T-helper 1 cell treated with Interleukin-12 subunit alpha and Interleukin-12 subunit beta and Interleukin-4 antibody, amounts not matched to agents 30 μg/mL and 1 μg/mL, for 36 hours (primary cell): ENCODE measurements at regions not wholly inside any gene's neighbourhood (a gene's known extent, or its start where the extent isn't known, plus 50 kb on each side); places are given as distances from the start of the nearest gene placed in this dataset.

ENCODE experiments used
- H3K27ac Mint-ChIP-seq: one replicate; pipeline ENCODE4 v1.8.0; 2021; ENCODE audit warnings: mild to moderate bottlenecking, mixed read lengths
- H3K27me3 Mint-ChIP-seq: one replicate; pipeline ENCODE4 v1.8.0; 2021; ENCODE audit warnings: low read depth, mixed read lengths
- H3K36me3 Mint-ChIP-seq: one replicate; pipeline ENCODE4 v1.8.0; 2021; ENCODE audit warnings: low read depth, mixed read lengths
- H3K4me1 Mint-ChIP-seq: one replicate; pipeline ENCODE4 v1.8.0; 2021; ENCODE audit warnings: low read depth, mixed read lengths
- H3K4me3 Mint-ChIP-seq: one replicate; pipeline ENCODE4 v1.8.0; 2021; ENCODE audit warnings: mild to moderate bottlenecking, moderate library complexity, mixed read lengths
- H3K9me3 Mint-ChIP-seq: one replicate; pipeline ENCODE4 v1.8.0; 2021; ENCODE audit warnings: mixed read lengths

GRCh38 chr5:143495110-143495509 lies 91.6 kb upstream of the NR3C1 start:
- H3K4me1 Mint-ChIP-seq = no peaks in the 10 kb centered on the region
- no peaks in the 10 kb centered on the region for H3K36me3 Mint-ChIP-seq
- no peak overlapping the region for H3K4me3 Mint-ChIP-seq
- H3K27ac Mint-ChIP-seq = no peak overlapping the region
- no peaks in the 10 kb centered on the region for H3K9me3 Mint-ChIP-seq
- H3K27me3 Mint-ChIP-seq = no peaks in the 10 kb centered on the region

GRCh38 chr5:143494595-143494994 lies 91.1 kb upstream of the NR3C1 start:
- H3K4me1 Mint-ChIP-seq = no peaks in the 10 kb centered on the region
- no peak overlapping the region for H3K4me3 Mint-ChIP-seq
- H3K36me3 Mint-ChIP-seq = no peaks in the 10 kb centered on the region
- H3K27me3 Mint-ChIP-seq = no peaks in the 10 kb centered on the region
- H3K9me3 Mint-ChIP-seq = no peaks in the 10 kb centered on the region
- H3K27ac Mint-ChIP-seq = no peak overlapping the region

GRCh38 chr5:143494162-143494561 lies 90.7 kb upstream of the NR3C1 start:
- Mint-ChIP-seq H3K9me3 (no peaks in the 10 kb centered on the region), H3K4me3 (no peak overlapping the region), H3K27me3 (no peaks in the 10 kb centered on the region), H3K4me1 (no peaks in the 10 kb centered on the region), H3K27ac (no peak overlapping the region), H3K36me3 (no peaks in the 10 kb centered on the region)

- Mint-ChIP-seq H3K4me1 (no peaks in the 10 kb centered on the region), H3K4me3 (no peak overlapping the region), H3K27ac (no peak overlapping the region), H3K36me3 (no peaks in the 10 kb centered on the region), H3K27me3 (no peaks in the 10 kb centered on the region), H3K9me3 (no peaks in the 10 kb centered on the region)
Measured at GRCh38 chr5:143492783-143493182, 89.3 kb upstream of the NR3C1 start.

- no peaks in the 10 kb centered on the region for H3K27me3 Mint-ChIP-seq
- no peak overlapping the region for H3K27ac Mint-ChIP-seq
- H3K4me1 Mint-ChIP-seq = no peaks in the 10 kb centered on the region
- no peak overlapping the region for H3K4me3 Mint-ChIP-seq
- H3K9me3 Mint-ChIP-seq = no peaks in the 10 kb centered on the region
- H3K36me3 Mint-ChIP-seq = no peaks in the 10 kb centered on the region
Measured at GRCh38 chr5:143491646-143492045, 88.2 kb upstream of the NR3C1 start.

- H3K4me3 Mint-ChIP-seq = no peak overlapping the region
- peaks cover 6% of the 10 kb centered on the region for H3K9me3 Mint-ChIP-seq
- H3K27me3 Mint-ChIP-seq = no peaks in the 10 kb centered on the region
- no peaks in the 10 kb centered on the region for H3K36me3 Mint-ChIP-seq
- no peak overlapping the region for H3K27ac Mint-ChIP-seq
- no peaks in the 10 kb centered on the region for H3K4me1 Mint-ChIP-seq
Measured at GRCh38 chr5:143488381-143488780, 84.9 kb upstream of the NR3C1 start.

- H3K27me3 Mint-ChIP-seq = no peaks in the 10 kb centered on the region
- H3K27ac Mint-ChIP-seq = no peak overlapping the region
- H3K4me3 Mint-ChIP-seq = no peak overlapping the region
- H3K36me3 Mint-ChIP-seq = no peaks in the 10 kb centered on the region
- peaks cover 8% of the 10 kb centered on the region for H3K9me3 Mint-ChIP-seq
- no peaks in the 10 kb centered on the region for H3K4me1 Mint-ChIP-seq
Measured at GRCh38 chr5:143484601-143485000, 81.1 kb upstream of the NR3C1 start.

GRCh38 chr5:143481697-143482531 lies 78.4 kb upstream of the NR3C1 start:
- no peaks in the 10 kb centered on the region for H3K36me3 Mint-ChIP-seq
- no peak overlapping the region for H3K27ac Mint-ChIP-seq
- peaks cover 8% of the 10 kb centered on the region for H3K9me3 Mint-ChIP-seq
- no peaks in the 10 kb centered on the region for H3K4me1 Mint-ChIP-seq
- H3K27me3 Mint-ChIP-seq = no peaks in the 10 kb centered on the region
- H3K4me3 Mint-ChIP-seq = no peak overlapping the region

- no peak overlapping the region for H3K27ac Mint-ChIP-seq
- no peak overlapping the region for H3K4me3 Mint-ChIP-seq
- no peaks in the 10 kb centered on the region for H3K36me3 Mint-ChIP-seq
- peaks cover 3% of the 10 kb centered on the region for H3K9me3 Mint-ChIP-seq
- H3K4me1 Mint-ChIP-seq = no peaks in the 10 kb centered on the region
- H3K27me3 Mint-ChIP-seq = no peaks in the 10 kb centered on the region
Measured at GRCh38 chr5:143480001-143480400, 76.5 kb upstream of the NR3C1 start.

GRCh38 chr5:143479394-143479793 lies 75.9 kb upstream of the NR3C1 start:
- no peaks in the 10 kb centered on the region for H3K36me3 Mint-ChIP-seq
- no peak overlapping the region for H3K27ac Mint-ChIP-seq
- H3K9me3 Mint-ChIP-seq = peaks cover 3% of the 10 kb centered on the region
- no peaks in the 10 kb centered on the region for H3K27me3 Mint-ChIP-seq
- H3K4me1 Mint-ChIP-seq = no peaks in the 10 kb centered on the region
- no peak overlapping the region for H3K4me3 Mint-ChIP-seq

- Mint-ChIP-seq H3K27me3 (no peaks in the 10 kb centered on the region), H3K9me3 (no peaks in the 10 kb centered on the region), H3K4me3 (no peak overlapping the region), H3K27ac (no peak overlapping the region), H3K36me3 (no peaks in the 10 kb centered on the region), H3K4me1 (no peaks in the 10 kb centered on the region)
Measured at GRCh38 chr5:143476601-143477211, 73.2 kb upstream of the NR3C1 start.

- Mint-ChIP-seq H3K36me3 (no peaks in the 10 kb centered on the region), H3K4me1 (no peaks in the 10 kb centered on the region), H3K9me3 (no peaks in the 10 kb centered on the region), H3K4me3 (no peak overlapping the region), H3K27me3 (peaks cover 3% of the 10 kb centered on the region), H3K27ac (no peak overlapping the region)
Measured at GRCh38 chr5:143474616-143475015, 71.1 kb upstream of the NR3C1 start.

- H3K4me3 Mint-ChIP-seq = no peak overlapping the region
- no peaks in the 10 kb centered on the region for H3K9me3 Mint-ChIP-seq
- H3K27me3 Mint-ChIP-seq = peaks cover 3% of the 10 kb centered on the region
- H3K4me1 Mint-ChIP-seq = no peaks in the 10 kb centered on the region
- no peaks in the 10 kb centered on the region for H3K36me3 Mint-ChIP-seq
- no peak overlapping the region for H3K27ac Mint-ChIP-seq
Measured at GRCh38 chr5:143473481-143473880, 70.0 kb upstream of the NR3C1 start.

GRCh38 chr5:143472576-143472975 lies 69.1 kb upstream of the NR3C1 start:
- no peaks in the 10 kb centered on the region for H3K4me1 Mint-ChIP-seq
- H3K9me3 Mint-ChIP-seq = no peaks in the 10 kb centered on the region
- H3K4me3 Mint-ChIP-seq = no peak overlapping the region
- H3K27ac Mint-ChIP-seq = no peak overlapping the region
- H3K36me3 Mint-ChIP-seq = no peaks in the 10 kb centered on the region
- H3K27me3 Mint-ChIP-seq = peaks cover 3% of the 10 kb centered on the region

- peaks cover 3% of the 10 kb centered on the region for H3K27me3 Mint-ChIP-seq
- no peaks in the 10 kb centered on the region for H3K4me1 Mint-ChIP-seq
- H3K9me3 Mint-ChIP-seq = no peaks in the 10 kb centered on the region
- H3K36me3 Mint-ChIP-seq = no peaks in the 10 kb centered on the region
- no peak overlapping the region for H3K27ac Mint-ChIP-seq
- H3K4me3 Mint-ChIP-seq = no peak overlapping the region
Measured at GRCh38 chr5:143471666-143472464, 68.4 kb upstream of the NR3C1 start.
